SU-DHL-6 (cell line): ENCODE measurements at regions not wholly inside any gene's neighbourhood (a gene's known extent, or its start where the extent isn't known, plus 50 kb on each side); places are given as distances from the start of the nearest gene placed in this dataset.

ENCODE experiments used
- CTCF ChIP-seq: fragments of 200-600 bp; sonication (generic); IDR thresholded peaks from one replicate; pipeline ENCODE4 v1.5.1; 2017; ENCODE audit warnings: antibody characterized with exemption, mild to moderate bottlenecking, low read length, moderate library complexity; ENCODE audit not compliant: insufficient read depth, poor library complexity, severe bottlenecking
- EZH2phosphoT487 ChIP-seq: fragments of 200-600 bp; sonication (generic), shearing (Covaris generic); conservative IDR thresholded peaks from 2 replicates; pipeline ENCODE4 v1.6.1; 2018; ENCODE audit warnings: mild to moderate bottlenecking, antibody characterized with exemption, low read length, moderate library complexity, mixed read lengths

DNA sequence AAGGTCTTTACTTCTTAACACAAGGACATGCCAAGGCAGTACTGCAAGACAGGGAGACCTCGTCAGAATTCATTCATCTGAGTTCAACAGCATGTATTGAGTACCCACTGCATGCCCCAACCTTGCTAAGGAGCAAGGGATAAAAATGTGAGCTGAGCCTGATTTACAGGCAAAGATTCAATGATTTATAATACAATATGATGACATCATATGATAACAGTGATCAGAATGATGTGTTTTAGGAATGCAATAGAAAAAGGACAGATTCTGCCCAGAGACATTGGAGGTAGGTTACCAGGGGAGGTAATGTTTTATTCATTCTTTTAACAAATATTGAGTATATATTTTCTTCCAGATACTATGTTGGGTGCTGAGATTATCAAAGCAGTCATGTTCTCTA lies 406.6 kb downstream of the ARHGEF28 start:
- TF ChIP-seq CTCF, result no peak
- no peak for TF ChIP-seq EZH2phosphoT487
